Tibial nerve (tissue), 3 donors: ENCODE measurements at regions not wholly inside any gene's neighbourhood (a gene's known extent, or its start where the extent isn't known, plus 50 kb on each side); places are given as distances from the start of the nearest gene placed in this dataset.

Source experiments
- POLR2A ChIP-seq, 2 donors: fragments of 450-650 bp; IDR thresholded peaks; one replicate each; pipeline ENCODE4 v1.6.1; 2017; ENCODE audit warnings: antibody characterized with exemption in 2 of 2, mild to moderate bottlenecking in 2 of 2, moderate library complexity in 2 of 2
- TF ChIP-seq, protein P1 (sequence below), 5 experiments: fragments of 200-600 bp in 3 of 5; fragments of 450-650 bp in 2 of 5; sonication (generic) in 3 of 5; IDR thresholded peaks; one replicate each; pipeline ENCODE4 v1.5.1; 2016 to 2019; ENCODE audit warnings: antibody characterized with exemption in 5 of 5, mild to moderate bottlenecking in 3 of 5, moderate library complexity in 2 of 5

GRCh38 chr10:132484922-132485321, 52.7 kb upstream of the INPP5A start:
- TF ChIP-seq, protein P1, sequence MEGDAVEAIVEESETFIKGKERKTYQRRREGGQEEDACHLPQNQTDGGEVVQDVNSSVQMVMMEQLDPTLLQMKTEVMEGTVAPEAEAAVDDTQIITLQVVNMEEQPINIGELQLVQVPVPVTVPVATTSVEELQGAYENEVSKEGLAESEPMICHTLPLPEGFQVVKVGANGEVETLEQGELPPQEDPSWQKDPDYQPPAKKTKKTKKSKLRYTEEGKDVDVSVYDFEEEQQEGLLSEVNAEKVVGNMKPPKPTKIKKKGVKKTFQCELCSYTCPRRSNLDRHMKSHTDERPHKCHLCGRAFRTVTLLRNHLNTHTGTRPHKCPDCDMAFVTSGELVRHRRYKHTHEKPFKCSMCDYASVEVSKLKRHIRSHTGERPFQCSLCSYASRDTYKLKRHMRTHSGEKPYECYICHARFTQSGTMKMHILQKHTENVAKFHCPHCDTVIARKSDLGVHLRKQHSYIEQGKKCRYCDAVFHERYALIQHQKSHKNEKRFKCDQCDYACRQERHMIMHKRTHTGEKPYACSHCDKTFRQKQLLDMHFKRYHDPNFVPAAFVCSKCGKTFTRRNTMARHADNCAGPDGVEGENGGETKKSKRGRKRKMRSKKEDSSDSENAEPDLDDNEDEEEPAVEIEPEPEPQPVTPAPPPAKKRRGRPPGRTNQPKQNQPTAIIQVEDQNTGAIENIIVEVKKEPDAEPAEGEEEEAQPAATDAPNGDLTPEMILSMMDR (IDR thresholded peaks at IDR 0.05): no peak
- no peak for TF ChIP-seq POLR2A (IDR thresholded peaks at IDR 0.05)
